ENCODE measurements at regions not wholly inside any gene's neighbourhood (a gene's known extent, or its start where the extent isn't known, plus 50 kb on each side); places are given as distances from the start of the nearest gene placed in this dataset.

DNA sequence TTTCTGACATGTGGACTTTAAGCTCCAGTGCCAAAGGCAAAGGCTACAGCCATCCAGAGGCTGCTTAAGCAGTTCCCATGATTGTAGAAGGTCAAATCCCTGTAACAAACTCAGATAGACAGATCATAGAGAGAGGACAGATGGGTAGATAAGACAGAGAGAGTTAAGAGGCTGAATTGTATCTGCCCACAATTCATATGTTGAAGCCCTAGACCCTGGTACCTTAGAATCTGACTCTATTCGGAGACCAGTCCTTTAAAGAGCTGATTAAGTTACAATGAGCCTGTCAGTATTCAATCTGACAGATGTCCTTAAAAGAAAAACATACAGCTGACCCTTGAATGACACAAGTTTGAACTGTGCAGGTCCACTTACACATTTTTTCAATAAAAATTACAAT, 115.2 kb downstream of the RAP2A start:
- TF ChIP-seq POLR2A (IDR thresholded peaks at IDR 0.05) = no peak
- TF ChIP-seq, protein P1, sequence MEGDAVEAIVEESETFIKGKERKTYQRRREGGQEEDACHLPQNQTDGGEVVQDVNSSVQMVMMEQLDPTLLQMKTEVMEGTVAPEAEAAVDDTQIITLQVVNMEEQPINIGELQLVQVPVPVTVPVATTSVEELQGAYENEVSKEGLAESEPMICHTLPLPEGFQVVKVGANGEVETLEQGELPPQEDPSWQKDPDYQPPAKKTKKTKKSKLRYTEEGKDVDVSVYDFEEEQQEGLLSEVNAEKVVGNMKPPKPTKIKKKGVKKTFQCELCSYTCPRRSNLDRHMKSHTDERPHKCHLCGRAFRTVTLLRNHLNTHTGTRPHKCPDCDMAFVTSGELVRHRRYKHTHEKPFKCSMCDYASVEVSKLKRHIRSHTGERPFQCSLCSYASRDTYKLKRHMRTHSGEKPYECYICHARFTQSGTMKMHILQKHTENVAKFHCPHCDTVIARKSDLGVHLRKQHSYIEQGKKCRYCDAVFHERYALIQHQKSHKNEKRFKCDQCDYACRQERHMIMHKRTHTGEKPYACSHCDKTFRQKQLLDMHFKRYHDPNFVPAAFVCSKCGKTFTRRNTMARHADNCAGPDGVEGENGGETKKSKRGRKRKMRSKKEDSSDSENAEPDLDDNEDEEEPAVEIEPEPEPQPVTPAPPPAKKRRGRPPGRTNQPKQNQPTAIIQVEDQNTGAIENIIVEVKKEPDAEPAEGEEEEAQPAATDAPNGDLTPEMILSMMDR (IDR thresholded peaks at IDR 0.05) = no peak

All from esophagus squamous epithelium (tissue), 4 donors.